ENCODE measurements at regions not wholly inside any gene's neighbourhood (a gene's known extent, or its start where the extent isn't known, plus 50 kb on each side); places are given as distances from the start of the nearest gene placed in this dataset.
"Not testable (repeated sequence)": the region's sequence is repeated elsewhere in the genome, so short reads cannot be mapped to it uniquely, and the experiment has no call there.

DNA sequence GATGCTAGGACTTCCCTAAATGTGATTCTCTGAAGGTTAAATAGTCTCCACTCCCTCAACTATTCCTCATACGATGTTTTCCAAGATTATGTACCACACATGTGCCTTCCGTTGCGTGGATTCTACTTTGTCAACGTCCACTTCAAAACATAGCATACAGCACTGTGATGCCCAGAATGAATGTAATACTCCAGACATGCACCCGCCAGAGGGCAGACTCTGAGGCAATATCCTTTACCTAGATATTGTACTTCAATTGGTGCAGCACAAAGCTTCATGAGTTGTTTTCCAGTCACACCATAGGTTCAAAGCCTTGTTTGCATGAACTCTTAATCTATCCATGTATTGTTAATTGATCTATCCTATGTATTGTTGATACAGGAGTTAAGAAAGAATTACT, 201.0 kb upstream of the NABP1 start:
- no peak for DNase-seq (ENCODE audit: low spot score)

DNA sequence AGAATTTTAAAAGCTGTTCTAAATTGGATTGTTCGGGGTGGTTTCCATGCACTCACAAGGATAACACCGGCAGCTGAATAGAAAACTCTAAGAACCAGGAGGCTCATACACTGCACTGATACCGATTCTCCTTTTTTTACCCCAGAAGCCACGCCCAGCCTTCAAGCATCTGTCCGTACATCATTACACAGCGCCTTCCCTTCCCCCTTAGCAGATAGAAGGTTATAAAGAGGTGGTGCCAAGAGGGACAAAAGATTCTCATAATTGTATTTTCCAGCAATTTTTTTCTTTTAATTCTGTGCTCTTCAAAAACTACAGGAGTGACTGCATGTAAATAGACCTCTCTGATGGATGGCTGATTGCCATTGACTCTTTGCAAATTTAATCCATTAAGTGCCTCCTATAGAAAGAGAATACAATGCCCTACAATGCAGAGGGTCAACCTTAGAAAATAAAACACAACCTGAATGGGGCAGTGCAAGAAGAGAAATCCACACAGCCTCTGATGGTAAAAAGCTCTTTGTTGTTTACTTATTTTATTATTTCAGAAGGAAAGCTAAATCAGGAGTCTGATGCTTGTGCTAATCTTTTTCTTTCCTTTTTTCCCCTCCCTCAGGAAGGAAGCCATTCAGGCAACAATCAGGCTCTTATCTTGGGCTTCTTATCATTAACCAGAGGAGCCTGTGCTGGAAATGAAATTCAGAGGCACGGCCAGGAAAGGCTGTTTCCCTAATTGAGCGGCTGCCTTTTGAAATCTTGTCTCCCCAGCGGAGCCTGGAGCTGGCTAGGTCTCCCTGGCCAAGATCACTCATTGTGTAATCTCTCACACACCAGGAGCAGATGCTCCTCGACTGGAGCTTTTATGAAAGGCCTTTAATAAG, 198.9 kb upstream of the NABP1 start:
- DNase-seq (ENCODE audit: low spot score) = peak; percentile 52

DNA sequence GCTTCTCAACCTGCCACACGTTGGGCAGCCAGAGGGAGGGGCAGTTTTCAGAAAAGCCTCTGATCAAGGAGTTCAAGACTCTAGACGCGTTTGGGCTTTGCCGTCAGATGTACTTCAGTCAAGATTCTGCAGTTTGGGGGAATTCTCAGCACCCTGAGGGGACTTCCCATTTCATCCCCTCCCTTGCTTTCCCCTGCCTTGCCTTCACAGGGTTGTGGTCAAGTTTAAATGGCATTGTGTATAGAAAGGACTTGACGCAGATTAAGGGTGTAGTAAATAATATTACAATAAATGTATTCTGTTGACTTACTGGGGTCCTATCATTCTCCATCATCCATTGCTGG, 198.3 kb upstream of the NABP1 start:
- no peak for DNase-seq (ENCODE audit: low spot score)

DNA sequence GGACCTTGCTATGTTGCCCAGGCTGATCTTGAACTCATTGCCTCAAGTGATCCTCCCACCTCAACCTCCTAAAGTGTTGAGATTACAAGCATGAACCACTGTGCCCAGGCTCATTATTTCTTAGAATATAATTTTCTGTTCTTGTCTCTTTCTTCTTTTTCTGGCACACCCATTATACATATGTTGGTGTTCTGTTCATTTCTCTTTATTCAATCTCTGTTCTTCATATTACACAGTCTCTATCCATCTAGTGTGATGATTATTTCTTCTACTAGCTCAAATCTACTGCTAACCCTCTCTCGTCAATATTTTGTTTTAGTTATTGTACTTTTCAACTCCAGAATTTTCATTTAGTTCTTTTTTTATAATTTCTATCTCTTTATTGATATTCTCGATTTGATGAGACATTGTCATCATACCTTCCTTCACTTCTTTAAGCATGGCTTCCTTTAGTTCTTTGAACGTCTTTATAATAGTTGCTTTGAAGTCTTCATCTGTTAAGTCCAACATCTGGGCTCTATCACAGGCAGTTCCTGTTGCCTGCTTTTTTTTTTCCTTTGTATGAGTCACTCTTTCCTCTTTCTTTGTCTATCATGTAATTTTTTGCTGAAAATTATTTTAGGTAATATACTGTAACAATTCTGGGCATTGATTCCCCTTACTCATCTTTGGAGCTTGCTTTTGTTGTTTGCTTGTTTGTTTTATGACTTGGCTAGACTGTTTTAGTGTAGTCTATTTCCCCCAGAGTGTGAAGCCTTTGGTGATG, 196.4 kb upstream of the NABP1 start:
- no peak for DNase-seq (ENCODE audit: low spot score)

DNA sequence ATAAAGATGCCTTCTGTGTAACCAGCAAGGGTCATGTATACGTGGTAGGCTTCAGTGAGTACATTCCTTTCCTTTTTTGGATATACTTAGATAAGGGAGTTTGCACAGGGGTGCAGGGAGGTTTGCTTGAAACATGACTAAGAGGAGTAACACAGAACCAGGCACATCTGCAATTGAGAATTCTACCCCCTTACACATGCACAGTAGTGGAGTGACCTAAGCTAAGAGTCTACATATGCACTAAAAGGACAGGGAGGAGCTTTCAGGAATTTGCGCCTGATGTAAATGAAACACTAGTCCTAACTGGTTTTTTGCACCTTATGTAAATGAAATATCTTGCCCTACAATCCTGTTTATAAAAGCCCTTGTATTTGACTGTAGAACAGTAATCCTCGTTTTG, 194.8 kb upstream of the NABP1 start:
- no peak for DNase-seq (ENCODE audit: low spot score)

DNA sequence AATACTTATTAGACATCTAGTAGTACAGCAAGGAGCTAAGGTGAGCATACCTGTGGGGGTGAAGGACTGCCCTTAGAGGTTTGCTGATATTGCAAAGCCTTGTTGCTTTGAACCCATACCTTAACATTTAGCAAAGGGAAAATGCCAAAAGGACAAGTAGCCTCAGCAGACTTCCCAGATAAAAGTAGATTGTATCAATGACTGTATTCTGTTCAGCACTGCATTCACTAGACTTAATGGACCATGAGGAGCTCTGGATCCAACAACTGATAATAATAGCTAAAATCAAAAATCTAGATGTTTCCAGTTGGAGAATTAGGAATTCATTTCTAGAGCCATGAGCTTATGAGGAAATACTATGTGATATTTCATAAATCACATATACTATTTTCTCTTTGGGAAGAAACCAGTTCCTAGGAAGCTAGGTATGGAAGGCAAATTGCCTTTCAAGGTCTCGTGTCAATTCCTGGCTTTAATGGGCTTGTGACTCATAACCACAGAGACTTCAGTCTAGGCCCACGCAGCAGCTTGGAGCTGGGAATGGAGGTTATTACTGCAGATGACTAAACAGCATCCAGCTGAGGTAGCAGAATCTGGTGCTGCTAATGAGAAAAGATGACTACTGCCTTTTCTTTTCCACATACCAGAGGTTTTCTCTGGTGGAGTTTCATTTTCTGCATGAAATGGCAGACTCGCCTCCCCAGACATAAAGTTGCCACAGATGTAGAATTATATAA, 191.2 kb upstream of the NABP1 start:
- no peak for DNase-seq (ENCODE audit: low spot score)

DNA sequence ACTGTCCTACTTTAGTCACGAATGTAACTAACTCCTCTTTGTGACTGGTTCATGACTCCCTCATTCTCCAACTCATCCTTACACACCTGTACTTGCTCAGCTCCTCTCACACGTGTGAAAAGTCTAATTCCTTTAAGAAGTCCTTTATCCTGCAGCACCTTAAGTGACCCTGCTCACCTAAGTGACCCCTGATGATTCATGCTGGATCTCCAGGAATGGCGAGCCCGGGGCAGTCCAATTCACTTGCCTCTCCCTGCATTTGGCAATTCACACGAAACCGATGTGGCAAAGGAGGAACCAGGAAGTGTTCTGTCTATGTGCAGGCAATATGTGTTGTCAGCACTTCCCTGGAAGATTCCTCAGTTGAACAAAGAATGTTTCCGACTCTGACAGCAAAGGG, 189.8 kb upstream of the NABP1 start:
- DNase-seq (ENCODE audit: low spot score) = no peak

DNA sequence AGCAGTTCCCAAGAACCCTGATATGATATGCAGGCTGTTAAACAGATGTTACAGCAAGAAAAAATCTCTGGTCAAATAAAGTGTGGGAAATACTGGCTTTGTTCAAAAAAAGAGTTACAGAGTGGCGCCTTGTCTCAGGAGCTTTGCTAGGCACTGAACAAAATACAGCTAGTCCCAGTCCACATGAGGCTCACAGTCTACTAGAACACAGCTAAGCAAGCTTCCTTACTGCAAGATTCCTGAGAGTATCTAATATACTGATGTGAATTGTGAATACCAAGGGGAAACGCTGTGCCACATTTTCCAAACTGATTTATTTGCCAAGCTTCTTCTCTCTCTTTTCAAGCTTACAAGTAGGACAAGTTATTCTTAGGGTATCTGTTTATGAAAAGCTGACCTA, 188.8 kb upstream of the NABP1 start:
- DNase-seq (ENCODE audit: low spot score) = no peak

DNA sequence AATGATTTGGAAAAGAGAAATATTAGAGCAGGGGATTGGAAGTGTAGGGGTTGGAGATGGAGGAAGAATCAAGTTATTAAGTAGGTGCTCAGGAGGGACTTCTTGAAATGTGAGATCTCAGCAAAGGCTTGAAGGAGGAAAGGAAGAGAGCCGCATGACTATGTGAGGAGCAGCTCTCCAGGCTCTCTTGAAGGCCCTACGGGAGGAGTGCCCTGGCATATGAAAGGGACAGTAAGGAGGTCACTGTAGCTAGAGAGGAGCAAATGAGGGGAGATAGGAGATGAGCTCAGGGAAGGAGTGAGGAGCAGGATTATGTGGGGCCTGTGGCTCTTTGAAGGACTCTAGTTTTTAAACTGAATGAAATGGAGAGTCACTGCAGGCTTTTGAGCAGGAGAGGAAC, 181.1 kb upstream of the NABP1 start:
- DNase-seq (ENCODE audit: low spot score) = no peak

DNA sequence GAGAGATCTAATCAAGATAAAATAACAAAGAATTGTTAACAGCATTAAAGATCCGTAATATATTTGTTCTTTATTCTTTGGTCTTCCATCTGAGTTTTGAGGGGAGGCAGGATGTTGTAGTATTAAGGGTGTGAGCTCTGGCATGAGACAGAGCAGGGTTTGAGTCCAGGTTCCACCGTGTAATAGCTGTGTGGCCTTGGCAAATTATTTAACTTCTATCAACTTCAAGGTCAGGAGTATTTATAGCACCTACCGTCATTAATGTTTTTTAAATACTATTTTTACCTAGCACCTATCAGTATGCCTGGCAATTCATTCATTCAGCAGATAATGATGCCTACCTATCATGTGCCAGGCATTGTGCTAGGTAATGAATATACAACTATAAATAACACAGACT, 180.1 kb upstream of the NABP1 start:
- DNase-seq (ENCODE audit: low spot score) = no peak

DNA sequence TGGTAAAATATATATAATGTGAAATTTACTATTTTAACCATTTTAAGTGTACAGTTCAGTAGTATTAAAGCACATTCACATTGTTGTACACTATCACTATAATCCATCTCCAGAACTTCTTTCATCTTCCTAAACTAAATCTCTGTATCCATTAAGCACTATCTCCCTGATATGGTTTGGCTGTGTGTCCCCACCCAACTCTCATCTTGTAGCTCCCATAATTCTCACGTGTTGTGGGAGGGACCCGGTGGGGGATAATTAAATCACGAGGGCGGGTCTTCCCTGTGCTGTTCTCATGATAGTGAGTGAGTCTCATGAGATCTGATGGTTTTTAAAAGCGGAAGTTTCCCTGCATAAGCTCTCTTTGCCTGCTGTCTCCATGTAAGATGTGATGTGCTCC, 178.9 kb upstream of the NABP1 start:
- no peak for DNase-seq (ENCODE audit: low spot score)

DNA sequence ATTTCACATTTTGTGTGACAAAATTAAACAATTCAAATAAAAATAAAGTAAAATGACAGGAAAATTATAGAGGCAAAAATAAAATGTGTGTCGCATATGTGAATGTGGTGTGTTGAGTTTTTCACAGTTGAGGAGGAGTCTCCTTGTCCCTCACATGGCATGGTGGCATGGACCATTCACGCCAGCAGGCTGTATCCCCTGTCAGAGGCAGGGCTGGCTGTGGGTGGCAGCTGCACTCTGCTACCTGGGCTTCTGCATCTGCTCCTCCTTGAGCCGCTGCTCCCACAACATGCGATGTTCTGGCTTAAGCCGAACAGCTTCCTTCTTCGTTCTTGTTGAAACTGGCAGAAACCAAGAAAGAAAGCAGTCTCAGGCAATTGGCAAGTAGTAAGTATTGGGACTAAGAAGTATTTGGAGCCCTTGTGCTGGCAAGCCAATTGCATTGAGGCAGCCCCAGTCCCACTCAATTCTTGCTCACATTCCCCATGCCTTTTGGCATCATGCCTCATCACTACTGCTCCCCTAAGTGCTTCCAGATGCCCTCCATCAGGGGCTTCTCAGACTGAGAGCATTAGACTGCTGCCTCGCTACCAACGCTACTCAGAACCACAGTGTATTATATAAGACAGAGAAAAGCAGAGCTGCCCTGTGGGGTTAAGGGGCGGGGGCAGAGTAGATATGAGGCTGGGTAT, 177.9 kb upstream of the NABP1 start:
- no peak for DNase-seq (ENCODE audit: low spot score)

DNA sequence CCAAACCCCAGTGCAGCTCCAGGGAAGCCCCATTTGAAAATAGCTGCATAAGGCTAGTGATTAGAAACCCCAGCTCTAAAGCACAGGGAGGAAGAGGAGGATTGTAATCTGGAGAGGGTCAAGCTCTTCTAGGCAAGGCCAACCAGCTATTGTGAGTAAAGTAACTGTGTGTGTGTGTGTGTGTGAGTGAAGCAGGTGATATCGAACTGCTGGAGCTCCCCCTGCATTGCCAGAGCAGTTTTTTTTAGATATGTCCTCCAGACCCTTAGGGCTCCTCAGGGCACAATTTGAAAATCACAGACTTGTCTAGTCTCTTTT, 177.4 kb upstream of the NABP1 start:
- no peak for DNase-seq (ENCODE audit: low spot score)

DNA sequence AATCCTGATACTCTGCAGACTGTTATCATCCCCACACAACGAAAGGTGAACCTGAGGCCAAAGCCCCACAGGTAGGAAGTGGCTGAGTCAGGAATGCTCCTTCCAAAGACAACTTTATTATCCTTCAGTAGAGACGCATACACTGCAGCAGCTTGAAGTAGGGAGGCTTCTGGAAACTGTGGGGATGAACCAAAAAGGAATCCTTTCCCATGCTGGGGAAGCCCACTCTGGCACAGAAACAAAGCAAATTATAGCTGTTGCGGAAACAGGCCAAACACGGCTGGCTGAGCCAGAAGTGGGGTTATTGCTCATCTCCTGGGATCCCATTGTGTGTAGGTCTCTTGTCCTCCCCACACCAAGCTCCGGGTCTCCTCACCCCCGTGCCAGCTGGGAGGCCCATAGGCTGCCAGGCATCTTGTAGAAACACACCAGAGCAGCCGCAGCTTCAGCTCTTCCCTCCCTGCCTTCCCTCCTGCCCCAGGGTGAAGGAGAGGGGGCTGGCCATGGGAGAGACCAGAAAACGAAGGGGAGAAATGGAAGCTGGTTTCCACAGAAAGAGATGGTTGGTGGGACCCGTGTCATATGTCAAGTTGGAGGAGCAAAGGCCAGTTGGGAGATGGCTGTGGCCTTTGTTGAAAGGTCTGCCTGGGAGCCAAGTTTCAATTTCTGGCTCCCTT, 176.9 kb upstream of the NABP1 start:
- DNase-seq (ENCODE audit: low spot score) = no peak

DNA sequence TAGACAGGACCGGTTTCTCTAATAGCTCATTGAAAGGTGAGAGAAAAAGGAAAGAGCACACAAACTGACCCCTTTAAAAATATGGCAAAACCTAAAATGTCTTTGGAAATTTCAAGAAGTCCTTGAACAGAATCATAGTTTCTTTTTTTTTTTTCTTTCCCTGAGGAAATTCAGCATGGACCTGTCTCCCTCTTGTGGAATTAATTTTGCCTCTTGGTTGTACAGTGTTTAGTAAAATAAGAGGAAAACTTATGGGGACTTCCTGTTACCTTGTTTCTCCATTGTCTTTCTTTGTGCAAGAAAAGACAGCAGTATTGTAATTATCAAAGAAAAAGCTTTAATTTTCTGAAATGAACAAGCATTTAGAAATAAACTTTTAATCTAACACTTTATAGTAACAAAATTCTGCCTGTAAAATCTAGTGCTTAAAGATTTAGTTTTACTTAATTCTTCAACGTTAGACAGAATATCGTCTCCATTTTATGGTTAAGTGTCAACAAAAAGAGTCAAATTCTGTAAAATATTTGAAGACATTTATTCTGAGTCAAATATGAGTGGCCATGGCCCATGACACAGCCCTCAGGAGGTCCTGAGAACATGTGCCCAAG, 176.3 kb upstream of the NABP1 start:
- no peak for DNase-seq (ENCODE audit: low spot score)

DNA sequence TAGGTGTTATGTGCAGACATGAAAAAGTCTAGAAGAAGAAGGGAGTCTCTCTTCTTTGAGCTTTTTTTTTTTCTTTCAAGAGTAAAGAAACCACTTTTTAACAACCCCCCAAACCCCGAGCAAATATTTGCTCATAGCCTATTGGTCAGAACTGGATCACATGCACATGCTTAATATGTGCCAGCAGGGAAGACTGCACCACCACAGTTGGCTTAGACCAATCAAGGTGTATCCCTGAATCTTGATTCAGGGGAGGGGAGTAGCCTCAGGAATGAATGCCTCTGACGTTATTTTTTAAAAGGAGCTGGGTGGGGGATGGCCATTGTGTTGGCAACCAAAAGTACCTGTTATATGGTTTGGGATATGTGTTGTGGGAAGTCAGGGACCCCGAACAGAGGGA, 171.4 kb upstream of the NABP1 start:
- DNase-seq (ENCODE audit: low spot score) = no peak

DNA sequence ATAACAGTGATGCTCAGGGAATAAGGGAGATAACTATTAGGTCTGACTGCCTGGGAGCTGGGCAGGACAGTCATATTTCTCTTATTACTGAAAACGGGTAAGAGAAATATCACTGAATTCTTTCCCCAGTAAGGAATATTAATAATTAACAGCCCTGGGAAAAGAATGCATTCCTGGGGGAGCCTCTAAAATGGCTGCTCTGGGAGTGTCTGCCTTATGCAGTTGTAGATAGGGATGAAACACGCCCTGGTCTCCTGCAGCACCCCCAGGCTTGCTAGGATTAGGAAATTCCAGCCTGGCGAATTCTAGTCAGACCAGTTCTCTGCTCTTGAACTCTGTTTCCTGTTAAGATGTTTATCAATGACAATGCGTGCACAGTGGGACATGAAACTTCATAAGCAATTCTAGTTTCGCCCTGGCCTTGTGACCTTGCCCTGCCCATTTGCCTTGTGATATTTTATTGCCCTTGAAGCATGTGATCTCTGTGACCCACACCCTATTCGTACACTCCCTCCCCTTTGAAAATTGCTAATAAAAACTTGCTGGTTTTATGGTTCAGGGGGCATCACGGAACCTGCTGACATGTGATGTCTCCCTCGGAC, 170.6 kb upstream of the NABP1 start:
- DNase-seq (ENCODE audit: low spot score) = not testable (repeated sequence)

DNA sequence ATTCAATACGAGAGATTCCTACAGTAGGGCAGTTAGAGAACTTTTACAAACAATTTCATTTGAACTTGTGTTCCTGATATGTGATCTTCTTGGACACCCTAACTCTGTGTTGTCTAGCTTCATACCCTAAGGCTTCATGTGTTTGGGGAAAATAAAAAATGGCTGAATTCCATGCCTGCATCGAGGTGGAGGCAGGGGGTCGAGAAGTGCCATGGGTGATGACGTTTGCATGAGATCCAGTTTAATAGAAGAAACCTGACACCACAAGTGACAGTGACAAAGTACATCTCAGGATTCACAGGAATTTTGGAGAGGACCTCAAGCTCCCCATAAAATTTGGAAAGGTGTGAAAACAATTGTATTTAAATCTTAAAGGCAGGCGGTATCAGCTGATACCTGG, 169.2 kb upstream of the NABP1 start:
- DNase-seq (ENCODE audit: low spot score) = no peak

DNA sequence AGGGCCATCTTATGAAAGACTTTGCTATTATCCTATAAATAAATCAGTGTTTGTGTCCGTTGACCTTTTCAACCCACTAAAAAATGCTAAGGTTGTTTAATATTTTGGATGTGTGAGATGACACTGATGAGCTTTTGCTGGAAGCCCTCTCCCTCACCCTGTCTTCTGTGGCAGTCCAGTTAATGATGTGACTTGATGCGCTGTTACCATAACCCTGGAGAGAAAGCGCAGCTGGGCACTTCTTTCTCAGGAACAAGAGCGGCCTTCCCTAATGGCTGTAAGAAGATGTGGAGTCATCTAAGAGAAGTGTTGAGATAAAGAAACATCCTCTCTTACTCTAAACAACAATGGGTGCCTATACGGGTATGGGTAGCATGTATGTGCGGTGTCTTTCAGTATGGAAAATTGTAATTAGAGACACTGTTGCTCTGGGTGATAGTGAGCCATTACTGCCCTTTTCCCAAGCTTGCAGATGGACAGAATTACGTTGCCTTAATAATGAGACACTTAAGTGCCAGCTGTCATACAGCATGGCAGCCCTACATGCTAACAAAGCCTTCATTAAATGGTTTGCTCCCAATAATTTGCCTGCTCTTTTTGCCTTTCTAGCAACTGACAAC, 165.6 kb upstream of the NABP1 start:
- DNase-seq (ENCODE audit: low spot score) = no peak

DNA sequence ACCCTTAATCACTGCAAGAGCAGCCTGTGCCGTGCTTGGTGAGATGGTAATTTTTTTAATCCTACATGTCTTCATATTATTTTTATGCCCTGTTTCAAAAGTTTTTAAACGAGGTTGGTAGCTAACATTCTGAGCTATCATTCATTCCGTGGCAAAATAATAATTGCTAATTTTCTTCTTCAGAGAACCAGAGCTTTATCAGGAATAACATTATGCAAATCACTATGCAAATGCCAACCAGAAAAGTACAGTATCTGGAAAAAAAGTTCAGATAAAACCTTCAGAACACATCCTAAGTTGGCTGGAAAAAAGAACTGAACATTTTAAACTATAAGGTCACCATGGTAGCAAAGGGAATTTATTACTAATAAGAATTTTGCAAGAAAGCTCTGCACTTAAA, 165.1 kb upstream of the NABP1 start:
- DNase-seq (ENCODE audit: low spot score) = no peak

DNA sequence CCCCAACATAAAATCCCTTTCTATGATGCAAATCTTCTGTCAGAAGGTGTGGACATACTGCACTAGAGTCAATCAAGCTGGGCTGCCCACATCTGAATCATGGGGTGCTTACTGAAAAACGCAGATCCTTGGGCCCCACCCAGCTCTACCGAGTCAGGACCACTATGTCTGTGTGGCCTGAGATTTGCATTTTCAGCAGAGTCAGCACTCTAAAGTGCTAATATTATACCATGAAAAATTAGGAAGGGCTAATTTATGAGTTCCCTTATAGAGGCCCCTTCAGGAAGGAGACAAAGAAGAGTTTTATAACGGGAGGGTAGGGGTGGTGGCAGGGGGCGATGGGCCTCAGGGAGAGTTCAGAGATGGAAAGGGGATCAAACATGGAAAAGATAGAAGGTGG, 163.3 kb upstream of the NABP1 start:
- DNase-seq (ENCODE audit: low spot score) = no peak
